ENCODE measurements at regions not wholly inside any gene's neighbourhood (a gene's known extent, or its start where the extent isn't known, plus 50 kb on each side); places are given as distances from the start of the nearest gene placed in this dataset.
A peak's percentile ranks its signal among the peaks of the same experiment; 100 is the strongest.

DNA sequence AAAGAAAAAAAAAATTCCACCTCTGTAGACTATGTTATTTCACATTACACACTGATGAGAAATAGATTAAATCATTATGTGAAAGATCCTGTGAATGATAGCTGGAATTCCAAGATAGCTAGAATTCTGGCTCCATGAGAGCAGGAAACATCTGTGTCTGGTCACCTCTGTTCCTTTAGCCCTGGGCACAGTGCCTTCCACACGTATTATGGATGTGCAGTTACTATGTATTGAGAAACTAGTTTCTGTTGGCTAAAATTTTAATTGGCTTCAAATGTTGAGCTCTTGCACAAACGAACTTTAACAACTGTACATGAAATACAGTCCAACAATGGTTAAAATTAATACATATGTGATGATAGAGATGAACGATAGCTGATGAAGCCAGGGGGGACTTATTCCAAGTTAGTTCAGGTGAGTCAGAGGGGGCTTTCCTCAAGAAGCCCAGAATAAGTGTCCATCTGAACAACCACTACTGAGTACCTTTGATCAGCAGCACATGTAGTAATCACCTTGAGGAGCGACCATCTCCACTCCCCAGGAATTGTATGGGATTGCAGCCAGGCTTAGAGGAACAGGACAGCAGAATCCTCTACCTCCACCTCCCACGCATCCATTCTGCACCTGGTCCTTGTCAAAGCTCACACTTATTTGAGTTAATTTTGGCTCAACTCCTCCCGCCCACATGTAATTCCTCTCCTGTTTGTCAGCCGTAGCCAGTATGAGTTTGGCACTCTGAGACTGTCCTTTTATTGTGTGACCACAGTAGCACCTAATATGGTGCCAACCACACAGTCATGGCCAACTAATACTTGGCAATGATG is 68.6 kb downstream of the NABP1 start:
- DNase-seq, result peak; percentile 83

DNA sequence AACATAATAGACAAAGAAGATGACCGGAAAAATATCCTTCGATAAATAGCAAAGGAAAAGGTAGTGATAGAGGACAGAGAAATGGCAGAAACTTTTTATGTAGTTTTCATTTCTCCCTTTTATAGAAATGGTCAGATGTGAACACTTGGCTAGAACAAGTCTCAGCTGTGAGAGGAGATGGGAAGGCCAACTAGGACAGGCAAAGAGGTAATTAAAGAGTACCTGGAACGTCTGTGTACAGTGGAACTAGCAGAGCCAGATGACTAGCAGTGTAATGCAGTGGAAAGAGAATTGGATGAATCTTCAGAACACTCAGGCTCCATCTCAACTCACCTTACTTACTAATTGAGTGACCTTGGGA is 69.2 kb downstream of the NABP1 start:
- Histone ChIP-seq H3K79me2 (ENCODE audit: insufficient read depth) (no peaks in the 10 kb centered on the region), H3K4me1 (ENCODE audit: insufficient read depth) (peaks cover 32% of the 10 kb centered on the region), H3K4me2 (ENCODE audit: unreplicated experiment) (peak overlapping the region; percentile 46), H3K27ac (peak overlapping the region; percentile 12; the same call in 1 of the 2 replicates), H3K9ac (no peak overlapping the region), H3K36me3 (ENCODE audit: low read depth) (no peaks in the 10 kb centered on the region), H3K4me3 (no peak overlapping the region), H3K27me3 (replicated peaks; ENCODE audit: insufficient read depth) (no peaks in the 10 kb centered on the region), H2AFZ (no peak overlapping the region), H3K9me3 (ENCODE audit: low read depth) (no peaks in the 10 kb centered on the region), H4K20me1 (ENCODE audit: insufficient read depth) (no peaks in the 10 kb centered on the region), H3K9me2 (ENCODE audit: insufficient read depth) (no peaks in the 10 kb centered on the region), H3F3A (ENCODE audit: insufficient read depth) (peaks cover 33% of the 10 kb centered on the region)
- TF ChIP-seq EZH2phosphoT487 (IDR thresholded peaks at IDR 0.05; ENCODE audit: insufficient read depth, low read depth) (no peak), EZH2 (IDR thresholded peaks at IDR 0.05; ENCODE audit: insufficient read depth, poor library complexity, severe bottlenecking) (no peak)
- WGBS, 2 experiments (ENCODE audit: low coverage in 1 of 2, low lambda C conversion rate in 2 of 2, missing lambda C conversion rate in 2 of 2), result 6 to 8% methylated on average over 3 of the region's 3 CpGs
- in situ Hi-C loops (cut with MboI), result no loop called here
- no peak for DNase-seq

More for the DNA sequence above, 68.6 kb downstream of the NABP1 start:
- Histone ChIP-seq H4K20me1 (ENCODE audit: insufficient read depth) (no peaks in the 10 kb centered on the region), H3K79me2 (ENCODE audit: insufficient read depth) (no peaks in the 10 kb centered on the region), H3K27me3 (replicated peaks; ENCODE audit: insufficient read depth) (no peaks in the 10 kb centered on the region), H3K4me2 (ENCODE audit: unreplicated experiment) (peak overlapping the region; percentile 46), H3F3A (ENCODE audit: insufficient read depth) (peaks cover 33% of the 10 kb centered on the region), H3K9me2 (ENCODE audit: insufficient read depth) (no peaks in the 10 kb centered on the region), H3K9me3 (ENCODE audit: low read depth) (no peaks in the 10 kb centered on the region), H2AFZ (no peak overlapping the region), H3K9ac (no peak overlapping the region), H3K27ac (peak overlapping the region; percentile 38), H3K36me3 (ENCODE audit: low read depth) (no peaks in the 10 kb centered on the region), H3K4me1 (ENCODE audit: insufficient read depth) (peaks cover 32% of the 10 kb centered on the region), H3K4me3 (no peak overlapping the region)
- 3% methylated on average over 7 of the region's 7 CpGs for WGBS, 2 experiments (ENCODE audit: low coverage in 1 of 2, low lambda C conversion rate in 2 of 2, missing lambda C conversion rate in 2 of 2)
- TF ChIP-seq EZH2 (IDR thresholded peaks at IDR 0.05; ENCODE audit: insufficient read depth, poor library complexity, severe bottlenecking) (no peak), EZH2phosphoT487 (IDR thresholded peaks at IDR 0.05; ENCODE audit: insufficient read depth, low read depth) (no peak)
- in situ Hi-C loops (cut with MboI), result no loop called here

DNA sequence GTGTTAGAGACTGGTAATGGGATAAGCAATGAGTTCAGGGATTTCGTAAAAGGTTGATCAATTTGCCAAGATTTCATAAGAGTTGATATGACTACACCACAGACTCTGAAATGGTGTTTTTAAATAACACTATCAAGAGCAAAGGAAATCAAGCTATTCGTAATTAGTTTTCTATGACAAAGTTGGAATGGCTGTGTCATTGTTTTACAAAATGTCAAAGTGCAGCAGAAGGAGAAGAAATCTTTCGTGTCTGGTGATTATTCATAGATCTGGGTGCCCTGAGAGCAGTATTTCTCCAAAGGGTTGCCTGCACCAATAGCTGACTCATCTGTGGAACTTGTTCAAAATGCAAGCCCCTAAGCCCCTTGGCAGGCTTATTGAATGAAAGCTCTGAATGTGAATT is 70.1 kb downstream of the NABP1 start:
- Histone ChIP-seq H3K9ac (no peak overlapping the region), H3K36me3 (ENCODE audit: low read depth) (no peaks in the 10 kb centered on the region), H2AFZ (no peak overlapping the region), H3K9me3 (ENCODE audit: low read depth) (no peaks in the 10 kb centered on the region), H3K4me3 (no peak overlapping the region), H3F3A (ENCODE audit: insufficient read depth) (peaks cover 33% of the 10 kb centered on the region), H3K4me1 (ENCODE audit: insufficient read depth) (peaks cover 32% of the 10 kb centered on the region), H4K20me1 (ENCODE audit: insufficient read depth) (no peaks in the 10 kb centered on the region), H3K9me2 (ENCODE audit: insufficient read depth) (no peaks in the 10 kb centered on the region), H3K27ac (peak overlapping the region; percentile 31; the same call in 1 of the 2 replicates), H3K4me2 (ENCODE audit: unreplicated experiment) (peak overlapping the region; percentile 46), H3K27me3 (replicated peaks; ENCODE audit: insufficient read depth) (no peaks in the 10 kb centered on the region), H3K79me2 (ENCODE audit: insufficient read depth) (no peaks in the 10 kb centered on the region)
- TF ChIP-seq EZH2 (IDR thresholded peaks at IDR 0.05; ENCODE audit: insufficient read depth, poor library complexity, severe bottlenecking) (no peak), EZH2phosphoT487 (IDR thresholded peaks at IDR 0.05; ENCODE audit: insufficient read depth, low read depth) (no peak)
- WGBS, 2 experiments (ENCODE audit: low coverage in 1 of 2, low lambda C conversion rate in 2 of 2, missing lambda C conversion rate in 2 of 2), result 0 to 3% methylated on average over 3 of the region's 3 CpGs
- DNase-seq, result peak; percentile 76
- in situ Hi-C loops (cut with MboI), result no loop called here

DNA sequence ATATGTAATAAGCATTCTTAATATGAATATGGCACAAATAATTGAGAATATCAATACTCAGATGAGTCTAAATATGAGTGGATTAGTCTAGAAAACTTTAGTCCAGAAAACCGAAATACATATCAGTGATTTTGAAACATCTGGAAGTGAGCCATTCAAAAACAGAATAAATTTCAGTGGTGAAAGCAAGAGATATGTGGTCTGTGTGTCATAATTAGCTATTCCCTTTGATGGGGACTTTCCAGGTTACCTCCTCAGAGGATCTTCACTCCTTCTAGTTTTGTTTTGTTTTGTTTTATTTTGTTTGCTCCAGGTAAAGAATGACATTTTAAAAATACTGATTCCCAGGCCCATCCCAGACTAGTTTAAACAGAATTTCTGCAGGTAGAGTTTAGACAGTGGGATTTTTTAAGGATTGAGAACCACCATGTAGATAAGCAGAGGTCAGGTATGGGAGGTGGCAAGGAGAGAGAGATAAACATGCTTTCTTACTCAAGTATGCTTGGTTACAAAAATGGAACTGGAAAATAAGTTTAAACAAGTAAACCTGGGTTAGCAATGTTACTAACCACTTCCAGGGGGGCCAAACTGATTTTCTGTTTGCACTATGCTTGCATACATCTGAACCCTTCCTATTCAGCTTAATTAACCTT is 70.7 kb downstream of the NABP1 start:
- H3K9ac ChIP-seq, result no peak overlapping the region
- H3K9me3 ChIP-seq (ENCODE audit: low read depth), result no peaks in the 10 kb centered on the region
- peak; percentile 27 for DNase-seq
- 9 to 10% methylated on average over 1 of the region's 1 CpG for WGBS, 2 experiments (ENCODE audit: low coverage in 1 of 2, low lambda C conversion rate in 2 of 2, missing lambda C conversion rate in 2 of 2)
- H3F3A ChIP-seq (ENCODE audit: insufficient read depth), result peaks cover 33% of the 10 kb centered on the region
- H2AFZ ChIP-seq, result no peak overlapping the region
- in situ Hi-C loops (cut with MboI), result no loop called here
- no peaks in the 10 kb centered on the region for H3K36me3 ChIP-seq (ENCODE audit: low read depth)
- no peaks in the 10 kb centered on the region for H3K9me2 ChIP-seq (ENCODE audit: insufficient read depth)
- no peaks in the 10 kb centered on the region for H3K79me2 ChIP-seq (ENCODE audit: insufficient read depth)
- H4K20me1 ChIP-seq (ENCODE audit: insufficient read depth), result no peaks in the 10 kb centered on the region
- H3K27ac ChIP-seq, result peak overlapping the region; percentile 31; the same call in 1 of the 2 replicates
- no peaks in the 10 kb centered on the region for H3K27me3 ChIP-seq (replicated peaks; ENCODE audit: insufficient read depth)
- no peak for TF ChIP-seq EZH2 (IDR thresholded peaks at IDR 0.05; ENCODE audit: insufficient read depth, poor library complexity, severe bottlenecking)
- TF ChIP-seq EZH2phosphoT487 (IDR thresholded peaks at IDR 0.05; ENCODE audit: insufficient read depth, low read depth), result no peak
- no peak overlapping the region for H3K4me3 ChIP-seq
- peaks cover 32% of the 10 kb centered on the region for H3K4me1 ChIP-seq (ENCODE audit: insufficient read depth)
- peak overlapping the region; percentile 46 for H3K4me2 ChIP-seq (ENCODE audit: unreplicated experiment)

Measured in GM23248 (cell line).